HL-60 (cell line): ENCODE measurements at regions not wholly inside any gene's neighbourhood (a gene's known extent, or its start where the extent isn't known, plus 50 kb on each side); places are given as distances from the start of the nearest gene placed in this dataset.
A peak's percentile ranks its signal among the peaks of the same experiment; 100 is the strongest.

Experiments
- CTCF ChIP-seq: IDR thresholded peaks from one replicate; pipeline ENCODE4 v1.5.1; 2011; ENCODE audit warnings: low read length, control low read depth, inconsistent platforms; ENCODE audit not compliant: insufficient read depth
- GABPA ChIP-seq: IDR thresholded peaks from 2 replicates; pipeline ENCODE4 v1.6.1; 2012; ENCODE audit warnings: low read depth
- POLR2AphosphoS5 ChIP-seq: IDR thresholded peaks from 2 replicates; pipeline ENCODE4 v1.6.1; 2012; ENCODE audit warnings: low read depth
- REST ChIP-seq: IDR thresholded peaks from 2 replicates; pipeline ENCODE4 v1.6.1; 2012; ENCODE audit warnings: low read depth; ENCODE audit not compliant: insufficient replicate concordance
- SPI1 ChIP-seq: IDR thresholded peaks from 2 replicates; pipeline ENCODE4 v1.6.1; 2012; ENCODE audit warnings: low read depth, mild to moderate bottlenecking, borderline replicate concordance

GRCh38 chr6:56345376-56345995 lies 98.1 kb upstream of the COL21A1 start:
- TF ChIP-seq POLR2AphosphoS5, result no peak
- no peak for TF ChIP-seq CTCF
- no peak for TF ChIP-seq REST
- TF ChIP-seq SPI1, result peak; percentile 30; the same call in 1 of the 2 replicates
- TF ChIP-seq GABPA, result no peak
